Upper lobe of left lung (tissue), 6 donors: ENCODE measurements at regions not wholly inside any gene's neighbourhood (a gene's known extent, or its start where the extent isn't known, plus 50 kb on each side); places are given as distances from the start of the nearest gene placed in this dataset.
"Not testable (repeated sequence)": the region's sequence is repeated elsewhere in the genome, so short reads cannot be mapped to it uniquely, and the experiment has no call there.

Experiments
- ATAC-seq, 2 donors: fragments of 200-7000 bp; cut with Tn5 transposase; one replicate each; pipeline ENCODE4 v1.9.1; 2022; ENCODE audit warnings: mild to moderate bottlenecking in 2 of 2, moderate library complexity in 2 of 2; ENCODE audit not compliant: low FRiP score in 2 of 2
- DNase-seq, 2 donors: peaks; one replicate each; pipeline ENCODE4 v3.0.0-alpha.2; 2019 to 2020
- H3K27ac ChIP-seq, 4 donors: fragments of 200-600 bp; sonication (generic); one replicate each; pipeline ENCODE4 v1.5.1; 2016 to 2019
- H3K27me3 ChIP-seq, 4 donors: fragments of 200-600 bp; sonication (generic); one replicate each; pipeline ENCODE4 v1.5.1; 2017 to 2019
- H3K36me3 ChIP-seq, 4 donors: fragments of 200-600 bp; sonication (generic); one replicate each; pipeline ENCODE4 v1.5.1; 2016 to 2019
- H3K4me1 ChIP-seq, 4 donors: fragments of 200-600 bp; sonication (generic); one replicate each; pipeline ENCODE4 v1.5.1; 2018 to 2019
- H3K4me3 ChIP-seq, 4 donors: fragments of 200-600 bp; sonication (generic); one replicate each; pipeline ENCODE4 v1.5.1; 2017 to 2019; ENCODE audit warnings: mild to moderate bottlenecking in 2 of 4, moderate library complexity in 1 of 4
- H3K9me3 ChIP-seq, 4 donors: fragments of 200-600 bp; sonication (generic); one replicate each; pipeline ENCODE4 v1.5.1; 2018 to 2019
- CTCF ChIP-seq, 6 experiments: fragments of 450-650 bp in 4 of 6; fragments of 200-600 bp in 2 of 6; sonication (generic) in 2 of 6; IDR thresholded peaks; one replicate each; pipeline ENCODE4 v1.5.1; 2016 to 2019; ENCODE audit warnings: antibody characterized with exemption in 6 of 6
- EP300 ChIP-seq, 4 donors: sonication (generic); formaldehyde crosslinking; IDR thresholded peaks; one replicate each; pipeline ENCODE4 v1.5.1; 2017; ENCODE audit warnings: antibody characterized with exemption in 4 of 4, control low read depth in 2 of 4
- POLR2A ChIP-seq, 4 donors: fragments of 450-650 bp; IDR thresholded peaks; one replicate each; pipeline ENCODE4 v1.5.1; 2016 to 2017; ENCODE audit warnings: antibody characterized with exemption in 4 of 4, mild to moderate bottlenecking in 2 of 4
- POLR2AphosphoS5 ChIP-seq, 2 donors: sonication (generic); formaldehyde crosslinking; IDR thresholded peaks; one replicate each; pipeline ENCODE4 v1.5.1; 2017; ENCODE audit warnings: antibody characterized with exemption in 2 of 2
- WGBS, 2 donors: methylation state at CpG; one replicate each; pipeline ENCODE4 v1.1.5; 2017 to 2018; 5-methylcytosine and 5-hydroxymethylcytosine counted together
- donor health status: DM: no; HTN: no; CAD: no; lungs with moderate emphysema.
- donor health status: DM: no; HTN: yes; CAD: no; lungs with severe emphysema.

- Histone ChIP-seq H3K4me3 (no peak overlapping the region), H3K27ac (no peak overlapping the region), H3K9me3 (peaks cover 0 to 4% (median 0%) of the 10 kb centered on the region in 4 donors), H3K27me3 (no peaks in the 10 kb centered on the region), H3K4me1 (no peaks in the 10 kb centered on the region), H3K36me3 (no peaks in the 10 kb centered on the region)
- DNase-seq (no peak), ATAC-seq (no peak)
- no peak for TF ChIP-seq POLR2A (IDR thresholded peaks at IDR 0.05)
- TF ChIP-seq CTCF (IDR thresholded peaks at IDR 0.05), result no peak
- TF ChIP-seq POLR2AphosphoS5 (IDR thresholded peaks at IDR 0.05), result no peak
- no peak for TF ChIP-seq EP300 (IDR thresholded peaks at IDR 0.05)
Measured at GRCh38 chr16:64265756-64266155, 856.1 kb downstream of the CDH11 start.

- 89 to 92% methylated on average over 23 of the region's 23 CpGs for WGBS, 2 donors
- ATAC-seq, result not testable (repeated sequence)
Measured at GRCh38 chr16:64260631-64261401, 861.0 kb downstream of the CDH11 start.

GRCh38 chr16:64254443-64255367, 867.2 kb downstream of the CDH11 start:
- no peaks in the 10 kb centered on the region for H3K27me3 ChIP-seq
- WGBS, 2 donors, result 85 to 89% methylated on average over 4 of the region's 4 CpGs
- H3K4me3 ChIP-seq, result no peak overlapping the region
- no peak for TF ChIP-seq EP300 (IDR thresholded peaks at IDR 0.05)
- TF ChIP-seq CTCF (IDR thresholded peaks at IDR 0.05), result no peak
- TF ChIP-seq POLR2AphosphoS5 (IDR thresholded peaks at IDR 0.05), result no peak
- no peak for TF ChIP-seq POLR2A (IDR thresholded peaks at IDR 0.05)
- no peaks in the 10 kb centered on the region for H3K4me1 ChIP-seq
- no peaks in the 10 kb centered on the region for H3K36me3 ChIP-seq
- DNase-seq (no peak), ATAC-seq (no peak)
- no peak overlapping the region for H3K27ac ChIP-seq
- H3K9me3 ChIP-seq, result no peaks in the 10 kb centered on the region

More at GRCh38 chr16:64260631-64261401, 861.0 kb downstream of the CDH11 start:
- H3K4me1 ChIP-seq, H3K27me3 ChIP-seq, H3K36me3 ChIP-seq, H3K4me3 ChIP-seq, H3K27ac ChIP-seq, H3K9me3 ChIP-seq: not testable (repeated sequence)
- DNase-seq, result peak in 1 of 2 donors; percentile 46

- Histone ChIP-seq H3K4me3 (no peak overlapping the region), H3K27me3 (no peaks in the 10 kb centered on the region), H3K9me3 (no peaks in the 10 kb centered on the region), H3K4me1 (no peaks in the 10 kb centered on the region), H3K36me3 (no peaks in the 10 kb centered on the region), H3K27ac (no peak overlapping the region)
- DNase-seq (no peak), ATAC-seq (no peak)
- TF ChIP-seq POLR2A (IDR thresholded peaks at IDR 0.05) (no peak), EP300 (IDR thresholded peaks at IDR 0.05) (no peak), POLR2AphosphoS5 (IDR thresholded peaks at IDR 0.05) (no peak), CTCF (IDR thresholded peaks at IDR 0.05) (no peak)
- 87 to 91% methylated on average over 3 of the region's 3 CpGs for WGBS, 2 donors
Measured at GRCh38 chr16:64253525-64253924, 868.3 kb downstream of the CDH11 start.

- no peaks in the 10 kb centered on the region for H3K27me3 ChIP-seq
- TF ChIP-seq EP300 (IDR thresholded peaks at IDR 0.05), result no peak
- TF ChIP-seq POLR2A (IDR thresholded peaks at IDR 0.05), result no peak
- no peak for TF ChIP-seq POLR2AphosphoS5 (IDR thresholded peaks at IDR 0.05)
- no peak for TF ChIP-seq CTCF (IDR thresholded peaks at IDR 0.05)
- no peak overlapping the region for H3K27ac ChIP-seq
- DNase-seq, result no peak
- ATAC-seq, result no peak
- no peaks in the 10 kb centered on the region for H3K4me1 ChIP-seq
- no peaks in the 10 kb centered on the region for H3K36me3 ChIP-seq
- H3K9me3 ChIP-seq, result no peaks in the 10 kb centered on the region
- H3K4me3 ChIP-seq, result no peak overlapping the region
Measured at GRCh38 chr16:64253096-64253495, 868.8 kb downstream of the CDH11 start.
